HL-60 (cell line): ENCODE measurements at regions not wholly inside any gene's neighbourhood (a gene's known extent, or its start where the extent isn't known, plus 50 kb on each side); places are given as distances from the start of the nearest gene placed in this dataset.

ENCODE experiments used
- POLR2AphosphoS5 ChIP-seq: IDR thresholded peaks from 2 replicates; pipeline ENCODE4 v1.6.1; 2012; ENCODE audit warnings: low read depth
- TF ChIP-seq, protein P1 (sequence below): IDR thresholded peaks from one replicate; pipeline ENCODE4 v1.5.1; 2011; ENCODE audit warnings: low read length, control low read depth, inconsistent platforms; ENCODE audit not compliant: insufficient read depth

DNA sequence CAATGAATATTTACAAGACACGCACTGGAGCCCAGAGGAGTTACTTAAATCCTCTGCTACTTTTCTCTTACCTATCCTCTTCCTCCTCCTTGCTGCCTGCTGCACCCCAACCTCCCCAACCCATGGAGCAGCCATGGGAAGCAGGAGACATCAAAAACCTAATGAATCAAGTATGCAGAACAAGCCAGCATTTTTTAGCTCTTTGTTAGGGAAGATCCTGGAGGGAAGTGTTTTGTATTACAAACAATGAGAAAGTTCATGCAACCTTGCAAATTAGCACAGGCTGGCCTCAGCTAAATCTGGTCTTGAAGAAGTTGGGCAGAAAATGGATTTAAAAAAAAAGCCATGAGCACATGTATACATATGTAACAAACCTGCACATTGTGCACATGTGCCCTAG, 498.8 kb downstream of the KIF4B start:
- TF ChIP-seq, protein P1, sequence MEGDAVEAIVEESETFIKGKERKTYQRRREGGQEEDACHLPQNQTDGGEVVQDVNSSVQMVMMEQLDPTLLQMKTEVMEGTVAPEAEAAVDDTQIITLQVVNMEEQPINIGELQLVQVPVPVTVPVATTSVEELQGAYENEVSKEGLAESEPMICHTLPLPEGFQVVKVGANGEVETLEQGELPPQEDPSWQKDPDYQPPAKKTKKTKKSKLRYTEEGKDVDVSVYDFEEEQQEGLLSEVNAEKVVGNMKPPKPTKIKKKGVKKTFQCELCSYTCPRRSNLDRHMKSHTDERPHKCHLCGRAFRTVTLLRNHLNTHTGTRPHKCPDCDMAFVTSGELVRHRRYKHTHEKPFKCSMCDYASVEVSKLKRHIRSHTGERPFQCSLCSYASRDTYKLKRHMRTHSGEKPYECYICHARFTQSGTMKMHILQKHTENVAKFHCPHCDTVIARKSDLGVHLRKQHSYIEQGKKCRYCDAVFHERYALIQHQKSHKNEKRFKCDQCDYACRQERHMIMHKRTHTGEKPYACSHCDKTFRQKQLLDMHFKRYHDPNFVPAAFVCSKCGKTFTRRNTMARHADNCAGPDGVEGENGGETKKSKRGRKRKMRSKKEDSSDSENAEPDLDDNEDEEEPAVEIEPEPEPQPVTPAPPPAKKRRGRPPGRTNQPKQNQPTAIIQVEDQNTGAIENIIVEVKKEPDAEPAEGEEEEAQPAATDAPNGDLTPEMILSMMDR = no peak
- TF ChIP-seq POLR2AphosphoS5 = no peak
